ENCODE measurements at regions not wholly inside any gene's neighbourhood (a gene's known extent, or its start where the extent isn't known, plus 50 kb on each side); places are given as distances from the start of the nearest gene placed in this dataset.

- no peak for TF ChIP-seq POLR2A (IDR thresholded peaks at IDR 0.05)
- TF ChIP-seq, protein P1, sequence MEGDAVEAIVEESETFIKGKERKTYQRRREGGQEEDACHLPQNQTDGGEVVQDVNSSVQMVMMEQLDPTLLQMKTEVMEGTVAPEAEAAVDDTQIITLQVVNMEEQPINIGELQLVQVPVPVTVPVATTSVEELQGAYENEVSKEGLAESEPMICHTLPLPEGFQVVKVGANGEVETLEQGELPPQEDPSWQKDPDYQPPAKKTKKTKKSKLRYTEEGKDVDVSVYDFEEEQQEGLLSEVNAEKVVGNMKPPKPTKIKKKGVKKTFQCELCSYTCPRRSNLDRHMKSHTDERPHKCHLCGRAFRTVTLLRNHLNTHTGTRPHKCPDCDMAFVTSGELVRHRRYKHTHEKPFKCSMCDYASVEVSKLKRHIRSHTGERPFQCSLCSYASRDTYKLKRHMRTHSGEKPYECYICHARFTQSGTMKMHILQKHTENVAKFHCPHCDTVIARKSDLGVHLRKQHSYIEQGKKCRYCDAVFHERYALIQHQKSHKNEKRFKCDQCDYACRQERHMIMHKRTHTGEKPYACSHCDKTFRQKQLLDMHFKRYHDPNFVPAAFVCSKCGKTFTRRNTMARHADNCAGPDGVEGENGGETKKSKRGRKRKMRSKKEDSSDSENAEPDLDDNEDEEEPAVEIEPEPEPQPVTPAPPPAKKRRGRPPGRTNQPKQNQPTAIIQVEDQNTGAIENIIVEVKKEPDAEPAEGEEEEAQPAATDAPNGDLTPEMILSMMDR (IDR thresholded peaks at IDR 0.05), result no peak
Observed at GRCh38 chr14:78070344-78070743, 99.8 kb upstream of the NRXN3 start.

Data from esophagus squamous epithelium (tissue), 4 donors.